Chondrocyte (in vitro differentiated cells): ENCODE measurements at regions not wholly inside any gene's neighbourhood (a gene's known extent, or its start where the extent isn't known, plus 50 kb on each side); places are given as distances from the start of the nearest gene placed in this dataset.

Experiments
- DNase-seq: peaks from one replicate; pipeline ENCODE4 v3.0.0; 2021; ENCODE audit warnings: mixed read lengths, low spot score
- H3K27ac Mint-ChIP-seq: one replicate; pipeline ENCODE4 v1.8.0; 2021; ENCODE audit warnings: mild to moderate bottlenecking, moderate library complexity, mixed read lengths; ENCODE audit not compliant: unreplicated experiment
- H3K27me3 Mint-ChIP-seq: 2 replicates; pipeline ENCODE4 v1.8.0; 2021; ENCODE audit warnings: low read depth, mixed read lengths
- H3K36me3 Mint-ChIP-seq: 2 replicates; pipeline ENCODE4 v1.8.0; 2021; ENCODE audit warnings: low read depth, mixed read lengths
- H3K4me1 Mint-ChIP-seq: 2 replicates; pipeline ENCODE4 v1.8.0; 2021; ENCODE audit warnings: low read depth, mild to moderate bottlenecking, mixed read lengths
- H3K4me3 Mint-ChIP-seq: one replicate; pipeline ENCODE4 v1.8.0; 2021; ENCODE audit warnings: mild to moderate bottlenecking, moderate library complexity, mixed read lengths; ENCODE audit not compliant: unreplicated experiment
- H3K9me3 Mint-ChIP-seq: 2 replicates; pipeline ENCODE4 v1.8.0; 2021; ENCODE audit warnings: low read depth, mixed read lengths
- TF ChIP-seq, protein P1 (sequence below): fragments of 200-600 bp; sonication (generic); IDR thresholded peaks from 2 replicates; pipeline ENCODE4 v1.5.0; 2021; ENCODE audit warnings: antibody characterized with exemption, mild to moderate bottlenecking, moderate library complexity

DNA sequence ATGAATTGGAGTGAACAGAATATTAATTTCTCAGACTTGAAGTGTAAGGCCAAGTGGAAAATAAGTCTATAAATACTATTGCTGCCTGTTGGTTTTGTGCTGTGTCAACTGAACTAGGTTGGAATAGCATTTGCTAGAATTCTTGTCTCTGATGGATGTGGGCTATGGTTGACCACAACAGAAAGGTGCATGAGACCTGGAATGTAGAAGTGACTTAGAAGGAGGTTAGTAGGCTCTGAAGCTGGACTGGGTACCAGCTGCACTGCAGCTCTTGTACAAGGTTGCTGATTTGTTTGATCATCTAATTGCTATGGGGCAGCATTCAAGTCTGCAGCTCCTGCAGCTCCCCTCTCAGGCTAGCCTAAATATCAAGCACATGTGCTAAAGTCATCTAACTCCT, 479.0 kb upstream of the NRSN1 start:
- H3K4me1 Mint-ChIP-seq, result no peaks in the 10 kb centered on the region
- H3K4me3 Mint-ChIP-seq, result no peak overlapping the region
- H3K36me3 Mint-ChIP-seq, result no peaks in the 10 kb centered on the region
- no peak for DNase-seq
- no peak overlapping the region for H3K27ac Mint-ChIP-seq
- H3K27me3 Mint-ChIP-seq, result no peaks in the 10 kb centered on the region
- TF ChIP-seq, protein P1, sequence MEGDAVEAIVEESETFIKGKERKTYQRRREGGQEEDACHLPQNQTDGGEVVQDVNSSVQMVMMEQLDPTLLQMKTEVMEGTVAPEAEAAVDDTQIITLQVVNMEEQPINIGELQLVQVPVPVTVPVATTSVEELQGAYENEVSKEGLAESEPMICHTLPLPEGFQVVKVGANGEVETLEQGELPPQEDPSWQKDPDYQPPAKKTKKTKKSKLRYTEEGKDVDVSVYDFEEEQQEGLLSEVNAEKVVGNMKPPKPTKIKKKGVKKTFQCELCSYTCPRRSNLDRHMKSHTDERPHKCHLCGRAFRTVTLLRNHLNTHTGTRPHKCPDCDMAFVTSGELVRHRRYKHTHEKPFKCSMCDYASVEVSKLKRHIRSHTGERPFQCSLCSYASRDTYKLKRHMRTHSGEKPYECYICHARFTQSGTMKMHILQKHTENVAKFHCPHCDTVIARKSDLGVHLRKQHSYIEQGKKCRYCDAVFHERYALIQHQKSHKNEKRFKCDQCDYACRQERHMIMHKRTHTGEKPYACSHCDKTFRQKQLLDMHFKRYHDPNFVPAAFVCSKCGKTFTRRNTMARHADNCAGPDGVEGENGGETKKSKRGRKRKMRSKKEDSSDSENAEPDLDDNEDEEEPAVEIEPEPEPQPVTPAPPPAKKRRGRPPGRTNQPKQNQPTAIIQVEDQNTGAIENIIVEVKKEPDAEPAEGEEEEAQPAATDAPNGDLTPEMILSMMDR, result no peak
- no peaks in the 10 kb centered on the region for H3K9me3 Mint-ChIP-seq

DNA sequence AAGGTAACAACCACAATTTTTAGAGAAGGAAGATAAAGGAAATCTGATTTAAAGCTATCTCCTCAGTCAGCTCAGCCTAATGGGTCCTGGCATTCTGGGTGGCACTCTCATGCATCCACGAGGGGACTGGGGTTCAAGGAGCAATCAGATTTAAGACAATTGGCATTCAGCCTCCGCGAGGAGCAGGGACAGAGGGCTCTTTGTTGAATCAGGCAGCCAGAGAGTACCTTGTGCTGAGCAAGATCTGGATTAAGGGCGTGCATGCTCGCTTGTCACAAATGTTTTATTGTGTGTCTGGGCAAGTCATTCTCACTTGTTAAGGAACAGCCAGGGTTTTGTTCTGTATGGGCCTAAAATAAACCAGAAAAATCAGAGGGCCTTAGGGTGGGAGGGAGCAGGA, 475.3 kb upstream of the NRSN1 start:
- Mint-ChIP-seq H3K4me3 (no peak overlapping the region), H3K36me3 (no peaks in the 10 kb centered on the region), H3K4me1 (no peaks in the 10 kb centered on the region), H3K27me3 (no peaks in the 10 kb centered on the region), H3K27ac (no peak overlapping the region), H3K9me3 (no peaks in the 10 kb centered on the region)
- TF ChIP-seq, protein P1, result no peak
- DNase-seq, result no peak

DNA sequence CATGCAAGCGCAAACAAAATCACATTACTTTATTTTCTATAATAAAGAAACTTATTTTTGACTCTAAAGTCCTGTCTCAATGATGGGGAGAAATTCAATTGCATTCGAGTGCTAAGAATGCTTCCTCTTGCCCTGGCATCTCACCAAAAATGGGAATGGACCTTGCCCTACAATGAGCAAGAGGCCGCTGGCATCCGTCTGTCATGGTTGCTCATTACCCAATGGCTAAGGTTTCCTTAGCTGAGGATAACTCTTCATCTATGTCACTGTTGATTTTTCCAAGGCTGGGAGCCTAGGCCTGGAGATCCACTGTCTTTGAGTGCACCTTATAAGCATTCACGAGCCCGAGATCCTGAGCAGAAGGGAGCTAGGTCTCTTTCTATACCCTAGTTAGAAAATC, 471.3 kb upstream of the NRSN1 start:
- DNase-seq, result no peak
- Mint-ChIP-seq H3K9me3 (no peaks in the 10 kb centered on the region), H3K4me1 (peaks cover 5% of the 10 kb centered on the region), H3K27ac (no peak overlapping the region), H3K36me3 (no peaks in the 10 kb centered on the region), H3K27me3 (no peaks in the 10 kb centered on the region), H3K4me3 (no peak overlapping the region)
- TF ChIP-seq, protein P1, result no peak

DNA sequence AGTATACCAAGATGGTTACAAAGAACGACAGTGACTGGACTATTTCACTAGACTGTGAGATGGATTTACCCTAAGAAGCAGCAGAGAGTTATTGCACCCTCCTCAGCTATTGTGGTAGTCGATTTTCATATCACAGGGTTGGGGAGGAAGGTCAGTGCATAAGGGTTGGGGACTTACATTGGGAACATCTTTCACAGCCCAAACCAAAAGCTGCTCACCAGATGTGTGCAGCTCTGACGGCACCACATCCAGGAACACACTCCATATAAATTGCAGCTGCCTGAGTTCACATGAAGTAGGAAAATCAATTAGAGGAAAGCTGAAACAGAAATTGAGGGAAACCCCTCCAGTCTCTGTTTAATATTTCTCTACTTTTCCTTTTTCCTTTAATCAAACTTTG, 470.5 kb upstream of the NRSN1 start:
- H3K4me1 Mint-ChIP-seq, result peaks cover 5% of the 10 kb centered on the region
- TF ChIP-seq, protein P1, result no peak
- no peaks in the 10 kb centered on the region for H3K36me3 Mint-ChIP-seq
- no peaks in the 10 kb centered on the region for H3K9me3 Mint-ChIP-seq
- no peaks in the 10 kb centered on the region for H3K27me3 Mint-ChIP-seq
- no peak overlapping the region for H3K27ac Mint-ChIP-seq
- no peak overlapping the region for H3K4me3 Mint-ChIP-seq
- no peak for DNase-seq

DNA sequence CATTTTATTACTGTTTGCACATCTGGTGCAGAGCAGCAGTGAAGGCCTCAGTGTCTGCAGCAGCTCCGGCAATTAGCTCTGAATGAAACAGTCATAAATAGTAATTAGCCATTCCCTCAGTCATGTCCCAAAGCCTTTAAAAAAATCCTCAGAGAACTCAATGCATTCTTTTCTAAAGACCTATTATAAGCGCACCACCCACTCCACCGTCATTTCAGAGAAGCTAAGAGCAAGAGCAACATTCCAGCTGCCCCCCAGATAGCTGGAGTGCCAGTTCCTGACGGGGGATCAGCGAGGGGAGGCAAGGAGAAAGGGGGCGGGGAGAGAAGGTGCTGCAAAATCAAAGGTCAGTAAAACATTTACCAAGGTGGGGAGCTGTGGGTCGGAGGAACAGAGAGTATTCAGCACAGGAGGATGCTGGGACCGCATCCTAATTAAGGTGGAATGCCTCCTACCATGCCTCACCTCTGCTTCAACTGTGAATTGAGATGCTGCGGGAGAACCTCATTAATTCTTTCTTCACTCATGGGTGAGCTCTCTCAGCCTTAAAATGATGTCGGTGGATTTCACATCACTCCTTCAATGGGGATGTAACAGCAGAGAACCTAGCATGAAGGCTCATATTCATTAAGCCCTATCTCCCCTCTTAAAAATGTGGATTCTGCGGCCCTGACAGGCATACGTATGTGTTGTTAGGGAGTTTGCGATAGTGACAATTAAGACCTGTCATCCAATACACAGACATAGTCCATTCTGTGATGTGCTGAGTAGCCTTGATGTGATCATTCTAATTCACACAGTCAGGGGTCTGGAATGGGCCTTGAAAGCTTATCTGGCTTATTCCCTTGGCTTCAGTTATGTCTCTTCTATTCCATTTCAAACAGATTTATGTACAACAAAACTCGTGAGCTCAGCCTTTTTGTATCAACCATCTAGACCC, 469.5 kb upstream of the NRSN1 start:
- TF ChIP-seq, protein P1, result no peak
- no peak for DNase-seq
- Mint-ChIP-seq H3K27me3 (no peaks in the 10 kb centered on the region), H3K36me3 (no peaks in the 10 kb centered on the region), H3K9me3 (no peaks in the 10 kb centered on the region), H3K4me1 (peaks cover 5% of the 10 kb centered on the region), H3K27ac (no peak overlapping the region), H3K4me3 (no peak overlapping the region)
